ENCODE measurements at regions not wholly inside any gene's neighbourhood (a gene's known extent, or its start where the extent isn't known, plus 50 kb on each side); places are given as distances from the start of the nearest gene placed in this dataset.

DNA sequence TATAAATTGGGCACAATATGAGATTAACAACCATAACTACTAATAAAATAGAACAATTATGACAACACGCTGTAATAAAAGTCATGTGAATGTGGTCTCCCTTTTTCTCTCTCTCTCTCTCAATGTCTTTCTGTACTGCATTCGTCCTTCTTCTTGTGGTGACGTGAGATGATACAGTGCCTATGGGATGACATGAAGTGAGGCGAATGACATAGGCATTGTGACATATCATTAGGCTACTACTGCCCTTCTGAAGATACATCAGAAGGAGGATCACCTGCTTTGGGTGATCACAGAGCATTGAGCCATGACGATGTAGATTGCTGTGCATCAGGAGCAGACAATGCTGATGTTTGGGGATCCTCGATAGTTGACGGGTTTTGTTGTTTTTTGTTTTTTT, 171.6 kb downstream of the HERPUD2 start:
- ATAC-seq (no peak), DNase-seq (no peak)
- Histone ChIP-seq H3K36me3 (ENCODE audit: control insufficient read depth, insufficient read depth, low read length) (no peaks in the 10 kb centered on the region), H3K4me1 (ENCODE audit: control insufficient read depth, insufficient read depth, low read length) (no peaks in the 10 kb centered on the region), H3K27me3 (ENCODE audit: control insufficient read depth, insufficient read depth, low read length) (peaks cover 2% of the 10 kb centered on the region), H3K4me3 (ENCODE audit: low read length) (no peak overlapping the region), H3K9me3 (ENCODE audit: control insufficient read depth, insufficient read depth, low read length) (no peaks in the 10 kb centered on the region), H3K27ac (ENCODE audit: low read length) (no peak overlapping the region)
- intact Hi-C loops (cut with micrococcal nuclease), result no loop called here
- Mint-ChIP-seq H3K27ac (no peak overlapping the region), H3K4me3 (no peak overlapping the region), H3K36me3 (no peaks in the 10 kb centered on the region), H3K9me3 (no peaks in the 10 kb centered on the region), H3K4me1 (peaks cover 6 to 8% of the 10 kb centered on the region in 2 donors), H3K27me3 (ENCODE audit: low read depth in 2 of 2) (peaks cover 28 to 51% of the 10 kb centered on the region in 2 donors)
- TF ChIP-seq, protein P1, sequence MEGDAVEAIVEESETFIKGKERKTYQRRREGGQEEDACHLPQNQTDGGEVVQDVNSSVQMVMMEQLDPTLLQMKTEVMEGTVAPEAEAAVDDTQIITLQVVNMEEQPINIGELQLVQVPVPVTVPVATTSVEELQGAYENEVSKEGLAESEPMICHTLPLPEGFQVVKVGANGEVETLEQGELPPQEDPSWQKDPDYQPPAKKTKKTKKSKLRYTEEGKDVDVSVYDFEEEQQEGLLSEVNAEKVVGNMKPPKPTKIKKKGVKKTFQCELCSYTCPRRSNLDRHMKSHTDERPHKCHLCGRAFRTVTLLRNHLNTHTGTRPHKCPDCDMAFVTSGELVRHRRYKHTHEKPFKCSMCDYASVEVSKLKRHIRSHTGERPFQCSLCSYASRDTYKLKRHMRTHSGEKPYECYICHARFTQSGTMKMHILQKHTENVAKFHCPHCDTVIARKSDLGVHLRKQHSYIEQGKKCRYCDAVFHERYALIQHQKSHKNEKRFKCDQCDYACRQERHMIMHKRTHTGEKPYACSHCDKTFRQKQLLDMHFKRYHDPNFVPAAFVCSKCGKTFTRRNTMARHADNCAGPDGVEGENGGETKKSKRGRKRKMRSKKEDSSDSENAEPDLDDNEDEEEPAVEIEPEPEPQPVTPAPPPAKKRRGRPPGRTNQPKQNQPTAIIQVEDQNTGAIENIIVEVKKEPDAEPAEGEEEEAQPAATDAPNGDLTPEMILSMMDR (IDR thresholded peaks at IDR 0.05), result no peak
- 93% methylated on average over 5 of the region's 7 CpGs for WGBS (ENCODE audit: insufficient coverage)

DNA sequence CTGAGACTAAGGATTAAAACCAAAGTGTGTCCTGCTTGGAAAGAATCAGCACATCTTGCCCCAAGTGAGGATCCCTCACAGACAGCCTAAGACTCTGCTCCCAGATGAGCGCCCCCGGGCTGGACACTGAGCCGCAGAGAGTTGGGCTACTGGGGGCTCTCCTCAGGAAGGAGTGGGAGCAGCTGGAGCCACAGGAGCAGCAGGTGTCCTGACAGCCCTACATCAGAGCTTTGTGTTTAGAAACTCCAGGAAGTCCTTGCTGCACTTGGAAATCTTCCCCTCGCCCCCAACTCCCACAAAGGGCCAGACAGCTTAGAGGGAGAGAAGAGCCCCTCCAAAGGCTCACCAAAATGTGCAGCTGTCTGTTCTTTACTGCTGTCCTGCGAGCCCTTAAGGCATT, 172.2 kb downstream of the HERPUD2 start:
- peaks cover 2% of the 10 kb centered on the region for H3K27me3 ChIP-seq (ENCODE audit: control insufficient read depth, insufficient read depth, low read length)
- Mint-ChIP-seq H3K27ac (no peak overlapping the region), H3K9me3 (no peaks in the 10 kb centered on the region), H3K4me1 (peaks cover 6 to 8% of the 10 kb centered on the region in 2 donors), H3K4me3 (no peak overlapping the region), H3K36me3 (no peaks in the 10 kb centered on the region), H3K27me3 (ENCODE audit: low read depth in 2 of 2) (peaks cover 22 to 51% of the 10 kb centered on the region in 2 donors)
- no peak for DNase-seq
- intact Hi-C loops (cut with micrococcal nuclease), result no loop called here
- H3K36me3 ChIP-seq (ENCODE audit: control insufficient read depth, insufficient read depth, low read length), result no peaks in the 10 kb centered on the region
- TF ChIP-seq, protein P1 (IDR thresholded peaks at IDR 0.05), result no peak
- no peak overlapping the region for H3K27ac ChIP-seq (ENCODE audit: low read length)
- H3K4me3 ChIP-seq (ENCODE audit: low read length), result no peak overlapping the region
- H3K4me1 ChIP-seq (ENCODE audit: control insufficient read depth, insufficient read depth, low read length), result no peaks in the 10 kb centered on the region
- WGBS (ENCODE audit: insufficient coverage), result 39% methylated on average over 5 of the region's 5 CpGs
- H3K9me3 ChIP-seq (ENCODE audit: control insufficient read depth, insufficient read depth, low read length), result no peaks in the 10 kb centered on the region
- no peak for ATAC-seq

DNA sequence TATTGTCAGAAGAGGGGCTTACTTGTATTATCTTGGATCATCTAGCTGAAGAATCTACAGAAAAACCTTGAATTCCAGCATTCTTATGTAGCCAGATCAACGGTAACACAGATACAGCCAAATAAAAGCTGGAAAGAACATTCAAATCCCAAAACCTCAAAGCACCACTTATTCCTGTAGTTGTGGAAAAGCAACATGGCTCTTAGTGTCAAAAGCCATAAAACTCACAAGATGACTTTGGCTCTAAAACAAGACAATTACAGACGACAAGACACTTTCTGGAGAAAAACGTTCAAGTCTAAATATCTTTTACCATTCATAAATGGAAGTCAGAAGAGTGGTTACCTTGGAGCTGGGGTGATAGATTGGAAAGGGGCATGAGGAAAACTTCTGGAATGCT, 173.0 kb downstream of the HERPUD2 start:
- Histone ChIP-seq H3K27ac (ENCODE audit: low read length) (no peak overlapping the region), H3K4me3 (ENCODE audit: low read length) (no peak overlapping the region), H3K9me3 (ENCODE audit: control insufficient read depth, insufficient read depth, low read length) (no peaks in the 10 kb centered on the region), H3K36me3 (ENCODE audit: control insufficient read depth, insufficient read depth, low read length) (no peaks in the 10 kb centered on the region), H3K4me1 (ENCODE audit: control insufficient read depth, insufficient read depth, low read length) (no peaks in the 10 kb centered on the region), H3K27me3 (ENCODE audit: control insufficient read depth, insufficient read depth, low read length) (peaks cover 2% of the 10 kb centered on the region)
- DNase-seq, result no peak
- TF ChIP-seq, protein P1 (IDR thresholded peaks at IDR 0.05), result no peak
- H3K4me1 Mint-ChIP-seq, result peaks cover 6 to 8% of the 10 kb centered on the region in 2 donors
- peaks cover 20 to 48% of the 10 kb centered on the region in 2 donors for H3K27me3 Mint-ChIP-seq (ENCODE audit: low read depth in 2 of 2)
- no peak overlapping the region for H3K4me3 Mint-ChIP-seq
- no peak overlapping the region for H3K27ac Mint-ChIP-seq
- intact Hi-C loops (cut with micrococcal nuclease), result no loop called here
- 100% methylated on average over 1 of the region's 3 CpGs for WGBS (ENCODE audit: insufficient coverage)
- no peak for ATAC-seq
- H3K36me3 Mint-ChIP-seq, result no peaks in the 10 kb centered on the region
- H3K9me3 Mint-ChIP-seq, result no peaks in the 10 kb centered on the region

DNA sequence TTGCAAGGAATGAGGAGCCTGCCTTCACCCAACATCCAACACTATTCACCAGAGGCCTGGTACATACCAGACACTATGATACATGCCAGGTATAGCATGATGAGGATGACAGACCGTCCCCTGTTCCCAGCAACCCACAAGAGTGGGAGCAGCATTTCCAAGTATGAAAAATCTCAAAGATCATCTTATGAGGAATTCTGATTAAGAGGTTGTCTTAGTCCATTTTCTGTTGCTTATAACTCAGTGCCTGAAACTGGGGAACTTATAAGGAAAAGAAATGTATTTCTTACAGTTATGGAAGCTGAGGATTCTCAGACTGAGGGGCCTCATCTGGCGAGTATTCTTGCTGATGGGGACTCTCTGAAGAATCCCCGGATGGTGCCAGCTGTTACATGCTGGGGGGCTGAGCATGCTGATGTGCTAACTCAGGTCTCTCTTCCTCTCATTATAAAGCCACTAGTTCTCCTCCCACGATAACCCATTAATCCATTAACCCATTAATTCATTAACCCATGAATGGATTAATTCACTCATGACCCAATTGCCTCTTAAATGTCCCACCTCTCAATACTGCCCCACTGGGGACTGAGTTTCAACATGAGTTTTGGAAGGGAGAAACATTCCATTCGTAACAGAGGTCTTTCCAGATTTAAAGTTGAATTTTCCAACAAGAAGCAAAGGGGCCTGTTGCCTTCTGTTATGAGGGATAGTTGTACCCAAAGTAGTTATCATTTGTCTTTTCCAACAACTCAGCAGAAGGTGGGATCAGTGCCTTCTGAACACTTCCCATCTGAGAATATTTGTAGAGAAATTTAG, 173.9 kb downstream of the HERPUD2 start:
- H3K36me3 Mint-ChIP-seq, result no peaks in the 10 kb centered on the region
- 75% methylated on average over 5 of the region's 5 CpGs for WGBS (ENCODE audit: insufficient coverage)
- H3K9me3 ChIP-seq (ENCODE audit: control insufficient read depth, insufficient read depth, low read length), result no peaks in the 10 kb centered on the region
- H3K4me3 Mint-ChIP-seq, result no peak overlapping the region
- H3K27me3 Mint-ChIP-seq (ENCODE audit: low read depth in 2 of 2), result peaks cover 13 to 40% of the 10 kb centered on the region in 2 donors
- no peaks in the 10 kb centered on the region for H3K36me3 ChIP-seq (ENCODE audit: control insufficient read depth, insufficient read depth, low read length)
- TF ChIP-seq, protein P1 (IDR thresholded peaks at IDR 0.05), result no peak
- no peak for ATAC-seq
- no peaks in the 10 kb centered on the region for H3K4me1 ChIP-seq (ENCODE audit: control insufficient read depth, insufficient read depth, low read length)
- no peaks in the 10 kb centered on the region for H3K9me3 Mint-ChIP-seq
- H3K4me1 Mint-ChIP-seq, result peaks cover 6 to 8% of the 10 kb centered on the region in 2 donors
- H3K27ac Mint-ChIP-seq, result no peak overlapping the region
- H3K27ac ChIP-seq (ENCODE audit: low read length), result no peak overlapping the region
- no peak overlapping the region for H3K4me3 ChIP-seq (ENCODE audit: low read length)
- intact Hi-C loops (cut with micrococcal nuclease), result no loop called here
- peaks cover 2% of the 10 kb centered on the region for H3K27me3 ChIP-seq (ENCODE audit: control insufficient read depth, insufficient read depth, low read length)
- DNase-seq, result no peak
